A204.1 (cell line): ENCODE measurements at regions not wholly inside any gene's neighbourhood (a gene's known extent, or its start where the extent isn't known, plus 50 kb on each side); places are given as distances from the start of the nearest gene placed in this dataset.

ENCODE experiments used
- FAIRE-seq: peaks from 2 replicates; lab custom pipeline; 2012; peaks lifted over from hg19 to GRCh38; lab: Jason Lieb, UNC

DNA sequence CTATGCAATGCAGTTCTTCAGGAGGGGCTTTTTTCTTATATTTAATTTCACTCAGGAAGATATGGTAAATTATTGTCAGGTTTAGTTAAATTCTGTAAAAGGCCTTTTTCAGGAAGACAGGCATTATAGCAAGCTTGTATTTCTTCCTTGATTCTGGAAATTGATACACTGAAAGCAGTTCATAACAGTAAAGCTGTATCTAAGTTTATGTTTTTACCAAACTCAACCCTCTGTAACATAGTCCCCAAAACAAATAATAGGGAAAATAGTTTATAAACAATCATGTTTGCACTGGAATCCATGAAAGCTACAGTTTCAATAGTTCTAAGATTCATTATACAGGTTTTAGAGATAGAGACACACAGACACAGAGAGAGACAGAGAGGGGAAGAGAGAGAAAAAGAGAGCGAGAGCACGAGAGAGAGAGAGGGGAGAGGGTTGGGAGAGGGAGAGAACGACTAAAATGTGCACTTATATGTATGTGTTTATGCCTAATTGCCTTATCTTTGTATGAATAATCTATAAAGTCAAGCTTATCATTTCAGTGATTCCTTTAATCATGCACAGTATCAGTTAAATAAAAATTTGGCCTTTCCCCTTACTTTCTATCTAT, 454.4 kb downstream of the RFPL4B start:
- no peak for FAIRE-seq

DNA sequence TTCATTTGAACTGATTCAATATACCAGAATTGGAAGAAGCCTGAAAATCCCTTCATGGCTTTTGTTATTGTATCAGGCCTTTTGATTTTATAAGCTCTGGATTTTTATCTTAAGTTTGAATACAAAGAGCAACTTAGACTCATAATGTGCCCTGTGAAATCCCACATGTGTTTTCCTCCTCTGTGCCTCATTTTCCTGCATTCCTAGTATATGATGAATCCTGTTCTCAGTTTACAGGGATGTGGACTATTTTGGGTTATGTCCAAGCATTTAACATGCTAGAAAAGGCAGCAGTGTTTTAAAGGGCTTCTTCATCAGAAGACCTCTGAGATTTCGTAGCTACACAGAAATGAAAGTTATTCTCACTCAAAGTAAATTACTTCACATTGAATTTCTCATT, 455.0 kb downstream of the RFPL4B start:
- no peak for FAIRE-seq

DNA sequence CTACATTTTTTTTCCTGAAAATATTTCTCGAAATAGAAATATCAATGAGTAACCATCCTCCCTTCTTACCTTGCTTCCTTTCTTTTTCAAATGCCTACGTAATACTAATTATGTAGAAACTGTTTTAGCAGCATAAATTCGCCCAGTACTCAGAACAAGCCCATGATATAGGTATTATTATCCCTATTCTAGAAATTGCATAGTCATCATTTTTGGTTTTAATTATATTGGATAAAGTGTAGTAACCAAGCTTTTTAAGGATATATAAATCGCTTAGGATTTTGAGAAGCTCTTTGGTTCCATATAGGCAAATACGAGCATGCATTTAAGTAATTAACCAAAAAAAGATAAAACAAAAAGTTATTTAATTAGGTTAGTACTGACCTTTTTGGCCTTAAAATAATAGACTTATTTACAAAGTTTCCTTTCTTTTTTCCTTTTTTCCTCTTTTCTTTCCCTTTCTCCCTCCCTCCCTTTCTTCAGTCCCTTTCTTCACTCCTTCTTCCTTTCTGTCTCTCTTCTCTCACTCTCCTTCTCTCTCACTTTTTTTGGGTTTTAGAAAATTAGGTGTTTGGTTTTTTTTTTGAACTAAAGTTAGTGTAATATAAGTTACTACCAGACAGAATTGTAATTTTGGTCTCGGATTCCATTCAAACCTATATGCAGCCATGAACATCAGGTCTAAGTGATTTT, 457.7 kb downstream of the RFPL4B start:
- no peak for FAIRE-seq

DNA sequence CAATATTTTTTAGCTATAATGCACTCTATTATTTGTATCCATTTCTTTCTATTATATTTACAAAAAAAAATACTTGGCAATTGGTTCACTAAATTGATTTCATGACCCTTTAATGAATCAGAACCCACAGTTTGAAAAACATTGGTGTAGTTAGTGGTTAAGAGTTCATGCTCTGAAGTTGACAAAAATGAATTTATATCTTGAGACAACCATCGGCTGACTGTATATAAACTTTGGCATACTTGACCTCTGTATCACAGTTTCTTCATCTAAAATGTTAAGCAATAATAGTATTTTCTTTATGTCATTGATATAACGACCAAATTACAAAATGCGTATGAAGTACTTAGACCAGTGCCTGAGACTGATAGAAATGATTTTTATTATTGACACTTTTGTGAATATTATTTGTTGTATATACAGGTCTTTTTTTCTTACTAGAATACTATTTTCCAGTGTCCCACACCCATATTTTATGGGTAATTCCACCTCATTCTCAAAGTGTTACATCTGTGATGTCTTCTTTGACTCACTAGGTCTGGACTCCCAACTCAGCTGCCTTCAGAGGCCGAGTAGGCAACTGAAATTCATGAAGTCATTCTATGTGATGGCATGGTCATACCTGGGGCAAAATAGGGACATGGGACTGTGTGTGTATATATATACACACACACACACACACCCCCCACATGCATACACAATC, 459.2 kb downstream of the RFPL4B start:
- FAIRE-seq = no peak

DNA sequence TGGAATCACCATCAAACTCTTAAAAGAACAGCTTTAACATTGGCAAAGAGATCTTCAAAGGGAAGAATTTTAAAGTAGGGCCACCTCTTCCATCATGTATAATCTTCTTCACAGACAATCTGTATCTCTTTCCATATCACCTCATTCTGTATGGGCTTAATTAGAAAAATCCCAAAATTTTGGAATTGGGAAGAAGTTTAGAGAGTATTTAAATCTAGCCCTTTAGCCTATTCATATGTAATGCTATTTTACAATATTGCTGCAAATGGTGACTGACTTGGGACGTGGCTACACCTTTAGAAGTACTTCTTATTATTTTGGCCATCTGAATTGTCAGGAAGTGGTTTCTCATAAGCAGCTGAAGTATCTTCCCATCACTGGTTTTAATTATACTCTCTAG, 474.3 kb downstream of the RFPL4B start:
- FAIRE-seq = no peak

DNA sequence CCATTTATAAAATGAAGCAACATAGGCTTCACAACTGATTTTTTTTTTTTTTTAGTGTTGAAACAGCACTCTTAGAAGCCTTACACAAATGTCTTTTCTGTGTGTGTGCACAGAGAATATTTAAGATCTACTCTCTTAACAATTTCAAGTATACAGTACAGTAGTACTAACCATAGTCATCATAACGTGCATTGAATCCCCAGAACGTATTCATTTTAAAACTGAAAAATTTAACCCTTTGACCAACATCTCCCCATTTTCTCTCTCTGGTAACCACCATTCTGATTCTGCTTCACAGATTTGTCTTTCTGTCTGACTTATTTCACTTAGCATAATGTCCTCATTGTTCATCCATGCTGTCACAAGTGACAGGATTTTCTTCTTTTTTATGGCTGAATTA, 475.6 kb downstream of the RFPL4B start:
- FAIRE-seq = no peak

DNA sequence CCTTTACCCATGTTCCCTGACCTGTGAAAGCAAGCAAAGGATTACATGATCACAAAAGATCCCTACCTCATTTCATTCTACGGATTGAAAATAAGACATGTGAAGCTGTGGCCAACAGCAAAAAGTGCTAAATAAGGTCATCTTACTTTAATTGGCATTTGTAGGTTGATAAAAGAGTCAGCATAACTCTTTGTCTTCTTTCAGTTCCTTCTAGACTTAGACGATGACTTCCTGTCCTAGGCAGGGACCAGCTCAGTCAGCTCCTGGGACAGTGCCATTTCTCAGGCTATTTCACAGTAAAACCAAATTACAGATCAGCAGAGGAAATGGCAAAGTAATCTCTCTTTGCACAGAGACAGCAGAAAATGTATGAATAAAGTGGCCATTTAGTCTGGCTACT, 480.7 kb downstream of the RFPL4B start:
- no peak for FAIRE-seq

DNA sequence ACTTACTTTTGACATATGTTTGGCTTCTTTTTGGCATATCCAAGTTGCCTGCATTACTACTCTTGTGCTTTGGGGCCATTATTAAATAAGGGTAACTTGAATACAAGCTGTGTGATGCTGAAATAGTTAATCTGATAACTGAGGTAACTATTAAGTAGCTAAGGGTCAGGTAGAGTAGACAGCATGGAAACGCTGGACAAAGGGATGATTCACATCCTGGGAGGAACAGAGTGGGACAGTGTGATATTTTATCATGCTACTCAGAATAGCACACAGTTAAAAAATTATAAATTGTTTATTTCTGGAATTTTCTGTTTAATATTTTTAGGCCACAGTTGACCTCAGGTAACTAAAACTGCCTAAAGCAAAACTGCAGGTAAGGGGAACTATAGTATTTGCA, 483.9 kb downstream of the RFPL4B start:
- FAIRE-seq = no peak

DNA sequence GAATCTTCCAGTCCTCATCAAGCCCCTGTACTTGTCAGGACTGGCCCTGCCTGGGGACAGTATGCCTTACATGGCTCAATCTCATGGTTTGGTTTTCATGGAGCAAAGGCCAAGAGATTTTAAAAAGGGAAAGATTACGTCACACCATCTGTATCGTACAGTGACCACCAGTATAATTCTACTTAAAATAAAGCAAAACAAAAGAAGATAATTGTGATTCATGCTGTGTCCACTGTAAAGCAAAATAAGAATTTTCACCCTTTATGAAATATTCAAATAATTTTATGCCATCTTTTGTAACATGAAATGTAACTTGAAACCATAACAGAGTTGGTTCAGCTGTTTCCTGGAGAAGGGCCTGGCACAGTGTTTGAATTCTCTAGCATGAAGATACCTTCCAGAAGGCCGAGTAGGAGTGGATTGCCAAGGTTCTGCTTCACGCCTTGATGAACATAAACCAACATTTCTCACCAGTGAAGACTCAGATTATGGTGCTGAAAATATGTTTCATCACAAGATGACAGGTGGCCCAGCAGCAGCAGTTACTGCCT, 486.5 kb downstream of the RFPL4B start:
- FAIRE-seq = no peak

DNA sequence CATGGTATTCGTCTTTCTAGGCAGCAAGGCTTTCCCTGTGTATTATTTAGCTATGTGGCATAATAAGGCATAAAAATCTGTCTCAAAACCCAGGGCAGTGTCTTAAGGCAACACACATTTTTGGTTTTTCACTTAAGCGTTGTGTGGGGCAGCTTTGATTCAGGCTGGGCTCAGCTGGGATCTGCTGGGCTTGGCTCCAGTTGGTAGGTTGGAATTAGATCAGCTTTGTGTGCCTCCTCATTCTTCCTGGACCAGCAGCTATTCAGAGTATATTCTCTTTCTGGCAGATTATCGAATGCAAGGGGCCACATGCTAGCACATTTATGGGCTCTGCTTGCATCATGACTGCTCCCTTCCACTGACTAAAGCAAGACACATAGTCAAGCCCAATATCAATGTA, 487.9 kb downstream of the RFPL4B start:
- FAIRE-seq = no peak

DNA sequence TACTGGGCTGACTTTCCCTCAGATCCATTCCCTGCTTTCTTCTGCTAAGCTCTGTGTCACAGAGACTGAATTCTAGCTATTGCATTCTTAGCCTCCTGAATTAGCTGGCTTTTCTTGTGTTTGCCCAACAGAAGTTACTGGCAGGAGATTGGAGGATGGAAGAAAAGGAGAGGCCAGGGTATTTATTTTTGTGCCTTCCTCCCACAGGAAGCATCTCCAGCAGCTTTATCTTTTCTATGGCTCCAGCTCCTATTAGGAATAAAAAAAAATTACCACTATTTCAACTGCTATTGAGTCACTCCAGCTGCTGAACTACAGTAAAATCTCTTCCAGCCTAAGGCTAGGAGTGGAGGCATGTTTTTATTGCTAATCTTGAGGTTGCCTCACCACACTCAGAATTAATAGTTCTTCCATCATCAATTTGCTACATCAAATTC, 492.4 kb downstream of the RFPL4B start:
- FAIRE-seq = no peak

DNA sequence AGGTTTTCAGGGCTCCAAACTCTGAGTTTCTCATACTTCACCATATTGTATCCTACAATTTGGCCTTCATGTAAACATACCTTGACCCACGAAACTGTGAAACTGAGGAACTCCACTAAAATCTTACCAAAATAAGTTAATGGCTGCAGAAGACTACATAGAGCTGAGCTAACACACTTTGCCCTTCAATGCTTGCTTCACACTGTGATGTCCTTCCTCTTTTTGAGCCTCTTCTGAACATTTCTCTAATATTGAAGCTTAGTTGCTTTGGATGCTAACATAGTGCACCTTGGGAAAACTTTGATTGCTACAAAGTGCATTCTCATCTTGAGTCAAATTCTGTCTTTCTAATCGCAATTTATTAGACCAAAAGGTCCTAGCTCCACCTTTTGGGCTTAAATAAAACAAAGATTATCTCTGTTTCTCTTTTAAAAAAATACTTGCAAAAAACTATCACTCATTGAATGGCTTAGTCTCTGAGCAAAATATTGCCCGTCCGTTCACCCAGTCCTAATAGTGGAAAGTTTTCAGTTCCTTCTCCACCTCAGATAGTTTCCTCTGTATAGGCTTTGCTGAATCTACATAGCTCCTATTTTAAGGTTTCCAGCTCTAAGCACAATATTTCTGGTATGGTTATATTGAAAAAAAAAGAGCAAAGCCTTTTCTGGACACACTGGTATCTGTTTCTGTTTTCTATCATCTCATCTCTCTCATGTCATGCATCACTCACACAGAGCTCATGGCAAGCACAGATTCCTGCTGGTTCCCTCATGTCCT, 494.6 kb downstream of the RFPL4B start:
- no peak for FAIRE-seq

DNA sequence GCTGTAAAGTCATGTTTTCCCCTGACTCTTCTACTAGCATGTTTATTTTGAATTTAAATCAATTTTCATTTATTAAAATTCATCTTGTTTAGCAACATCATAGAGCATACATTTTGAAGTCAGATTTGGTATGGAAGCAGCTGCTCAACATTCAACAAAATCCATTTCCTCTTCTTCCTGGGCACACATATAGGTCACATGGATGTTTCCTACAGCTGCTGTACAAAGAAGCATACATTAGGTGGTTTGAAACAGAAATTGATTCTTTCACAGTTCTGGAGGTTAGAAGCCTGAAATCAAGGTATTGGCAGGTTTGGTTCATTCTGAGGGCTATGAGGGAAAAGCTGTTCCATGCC, 495.2 kb downstream of the RFPL4B start:
- FAIRE-seq = no peak

DNA sequence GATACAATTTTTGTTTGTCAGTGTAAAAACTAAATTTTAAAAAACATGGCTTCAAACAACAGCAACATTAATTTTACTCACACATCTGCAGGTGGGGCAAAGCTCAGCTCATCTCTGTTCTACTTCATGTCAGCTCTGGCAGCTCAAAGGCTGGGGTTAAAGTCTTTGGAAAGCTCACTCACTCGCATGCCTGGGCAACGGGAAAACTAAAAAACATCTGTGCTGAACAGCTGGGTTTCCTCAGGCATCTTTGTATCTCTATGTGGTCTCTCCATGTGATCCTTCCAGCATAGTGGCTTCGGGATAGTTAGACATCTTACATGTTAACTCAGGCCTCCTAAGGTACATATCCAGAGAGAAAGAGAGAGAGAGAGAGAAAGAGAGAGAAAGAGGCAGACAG, 499.6 kb downstream of the RFPL4B start:
- no peak for FAIRE-seq

DNA sequence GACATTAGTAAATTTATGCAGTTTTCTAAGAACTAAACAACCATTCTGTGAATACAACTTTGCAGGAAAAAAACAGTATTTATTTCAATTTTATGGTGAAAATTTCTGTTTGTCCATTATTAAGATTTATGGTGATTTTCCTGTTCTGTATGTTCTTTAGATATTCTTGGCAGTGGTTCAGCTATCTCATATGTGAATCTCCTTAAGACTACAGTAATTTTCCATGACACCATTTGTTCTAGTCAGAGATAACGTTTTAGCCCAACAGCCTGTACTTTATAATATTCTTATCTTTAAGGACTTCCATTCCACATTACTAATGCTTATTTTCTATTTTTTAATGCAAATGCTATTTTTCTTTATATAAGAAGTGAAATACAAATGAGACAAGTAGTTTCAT, 504.0 kb downstream of the RFPL4B start:
- no peak for FAIRE-seq

DNA sequence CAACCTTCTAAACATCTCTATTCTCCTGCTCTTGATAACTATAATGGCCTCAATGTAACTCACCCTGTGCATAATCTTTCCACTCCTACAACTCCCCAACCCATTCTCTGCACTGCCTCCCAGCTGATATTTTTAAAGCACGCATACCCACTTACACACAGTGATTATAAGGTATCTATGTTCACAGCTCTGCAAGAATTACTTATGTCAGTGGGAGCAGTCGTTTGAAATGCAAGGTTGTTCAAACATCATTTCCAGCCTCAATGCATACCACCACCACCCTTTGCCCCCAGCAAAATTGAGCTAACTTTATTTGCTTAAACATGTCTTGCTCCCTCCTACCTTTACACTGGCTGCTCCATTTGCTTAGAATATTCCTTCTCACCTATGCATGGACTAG, 506.0 kb downstream of the RFPL4B start:
- no peak for FAIRE-seq

DNA sequence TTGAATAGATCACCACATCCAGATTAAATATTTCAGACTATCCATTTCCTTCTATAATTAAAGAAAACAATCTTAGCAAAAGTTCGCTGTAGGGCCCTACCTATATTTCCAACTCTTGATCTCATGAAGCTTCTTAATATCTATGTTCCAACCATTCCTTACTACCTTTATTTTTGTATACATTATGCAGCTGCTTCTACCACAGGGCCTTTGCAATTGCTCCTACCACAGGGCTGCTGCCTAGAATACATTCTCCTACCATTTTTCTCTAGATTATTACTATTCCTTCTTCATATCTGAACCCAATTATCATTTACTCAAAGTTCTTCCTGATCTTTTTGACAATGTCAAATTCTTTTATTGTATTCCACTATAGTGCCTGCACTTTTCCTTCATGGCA, 516.6 kb downstream of the RFPL4B start:
- no peak for FAIRE-seq

DNA sequence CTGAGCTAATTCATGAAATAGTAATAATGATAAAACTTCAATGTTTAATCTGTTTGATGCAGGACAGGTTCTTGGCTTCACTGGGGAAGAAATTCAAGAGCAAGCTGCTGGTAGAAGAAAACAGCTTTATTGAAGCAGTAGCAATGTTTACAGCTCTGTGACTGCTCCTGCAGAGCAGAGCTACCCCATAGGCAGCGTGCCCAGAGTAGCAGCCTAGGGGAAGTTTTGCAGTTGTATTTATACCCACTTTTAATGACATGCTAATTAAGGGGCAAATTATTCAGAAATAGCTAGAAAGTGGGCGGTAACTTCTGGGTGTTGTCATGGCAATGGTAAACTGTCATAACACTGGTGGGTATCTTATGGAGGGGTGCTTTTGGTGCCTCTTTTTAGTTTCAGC, 518.0 kb downstream of the RFPL4B start:
- FAIRE-seq = no peak

DNA sequence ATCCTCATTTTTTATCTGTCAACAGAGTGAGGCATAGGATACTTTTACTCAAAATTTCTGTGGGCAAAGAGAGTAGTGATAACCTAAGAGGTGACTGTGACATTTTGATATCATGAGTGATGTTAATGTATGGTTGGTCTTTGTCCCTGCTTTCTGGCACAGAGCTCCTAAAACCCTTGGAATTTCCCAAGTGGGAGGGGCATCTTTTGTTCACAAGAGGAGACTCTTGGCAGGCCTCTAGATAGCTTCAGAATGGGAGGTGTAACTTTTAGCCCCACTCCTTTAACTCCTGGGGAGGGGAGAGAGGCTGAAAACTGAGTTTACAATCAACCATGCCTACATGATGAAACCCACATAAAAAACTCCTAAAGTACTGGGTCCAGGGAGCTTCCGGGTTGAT, 527.8 kb downstream of the RFPL4B start:
- no peak for FAIRE-seq

DNA sequence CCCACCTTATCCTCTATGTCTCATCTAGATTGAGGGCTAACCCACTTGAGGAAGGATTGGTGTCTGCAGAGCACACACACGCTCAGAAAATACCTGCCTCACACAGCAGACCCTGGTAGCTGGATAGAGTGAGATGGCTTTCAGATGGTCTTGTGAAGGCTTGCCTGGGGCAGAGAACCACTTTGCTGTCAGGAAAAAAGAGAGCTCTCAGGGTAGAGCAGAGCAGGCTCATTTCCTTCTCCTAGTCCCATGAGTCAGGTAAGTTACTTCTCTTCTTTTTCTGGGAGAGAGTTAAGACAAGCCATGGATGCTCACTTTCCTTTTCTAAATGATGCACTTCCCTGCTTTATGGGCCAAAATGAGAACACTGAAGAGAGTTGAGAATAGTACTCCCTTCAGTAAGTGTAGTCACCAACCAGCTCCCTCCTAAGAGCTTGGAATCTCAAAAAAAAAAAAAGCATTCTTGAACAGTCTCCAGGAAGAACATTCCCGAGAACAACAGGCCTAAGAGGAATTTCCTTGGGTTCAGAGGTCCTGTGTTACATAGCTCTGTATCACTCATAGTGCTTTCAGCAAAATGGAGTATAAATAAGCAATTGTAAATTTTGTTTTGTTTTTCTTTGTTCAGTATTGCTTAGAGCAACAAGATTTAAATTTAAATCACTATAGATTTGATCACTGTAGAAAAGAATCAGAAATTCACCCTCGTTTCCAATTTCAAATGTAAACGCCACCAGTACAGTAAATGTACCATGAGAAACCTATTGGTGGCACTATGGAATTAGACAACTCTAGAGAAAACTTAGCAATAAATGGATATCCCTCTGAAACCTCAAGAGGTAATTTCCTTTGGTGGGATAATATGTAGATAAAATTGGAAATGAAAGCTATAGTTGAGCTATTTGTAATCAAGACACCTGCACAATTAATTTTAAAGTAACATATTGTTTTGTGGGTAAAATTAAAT, 530.3 kb downstream of the RFPL4B start:
- FAIRE-seq = no peak

DNA sequence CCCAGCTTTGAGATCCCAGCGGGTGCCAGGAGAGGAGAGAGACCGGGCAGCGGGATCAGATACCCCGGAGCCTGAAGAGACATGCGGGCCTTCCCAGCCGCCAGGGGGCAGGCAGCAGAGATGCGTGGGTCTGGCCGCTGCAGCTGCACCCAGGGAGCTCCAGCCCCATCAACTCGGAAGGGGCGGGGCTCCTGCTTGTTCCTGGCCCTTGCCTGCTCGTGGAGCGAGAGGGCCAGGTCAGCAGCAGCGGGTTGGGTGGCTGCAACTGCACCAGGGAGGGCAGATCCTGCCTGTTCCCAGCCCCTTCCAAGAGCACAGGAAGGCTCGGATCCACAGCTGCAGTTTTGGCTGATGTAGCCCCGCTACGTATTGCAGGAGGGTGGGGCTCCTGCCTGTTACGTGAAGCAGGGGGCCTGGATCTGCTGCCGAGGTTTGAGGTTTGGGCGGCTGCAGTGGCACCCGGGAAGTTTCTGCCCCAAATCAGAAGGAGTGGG, 532.8 kb downstream of the RFPL4B start:
- no peak for FAIRE-seq
